ENCODE measurements at regions not wholly inside any gene's neighbourhood (a gene's known extent, or its start where the extent isn't known, plus 50 kb on each side); places are given as distances from the start of the nearest gene placed in this dataset.

GRCh38 chr4:79673898-79674297, 265.9 kb upstream of the GK2 start:
- ATAC-seq (ENCODE audit: low FRiP score in 2 of 2) (no peak), DNase-seq (no peak)
- Histone ChIP-seq H3K27me3 (no peaks in the 10 kb centered on the region), H3K9me3 (peaks cover 0 to 2% (median 0%) of the 10 kb centered on the region in 4 donors), H3K4me1 (no peaks in the 10 kb centered on the region), H3K27ac (no peak overlapping the region), H3K36me3 (no peaks in the 10 kb centered on the region), H3K4me3 (no peak overlapping the region)
- WGBS, 2 donors = 61 to 68% methylated on average over 3 of the region's 3 CpGs
- TF ChIP-seq POLR2AphosphoS5 (IDR thresholded peaks at IDR 0.05) = no peak
- no peak for TF ChIP-seq POLR2A (IDR thresholded peaks at IDR 0.05)
- TF ChIP-seq, protein P1, sequence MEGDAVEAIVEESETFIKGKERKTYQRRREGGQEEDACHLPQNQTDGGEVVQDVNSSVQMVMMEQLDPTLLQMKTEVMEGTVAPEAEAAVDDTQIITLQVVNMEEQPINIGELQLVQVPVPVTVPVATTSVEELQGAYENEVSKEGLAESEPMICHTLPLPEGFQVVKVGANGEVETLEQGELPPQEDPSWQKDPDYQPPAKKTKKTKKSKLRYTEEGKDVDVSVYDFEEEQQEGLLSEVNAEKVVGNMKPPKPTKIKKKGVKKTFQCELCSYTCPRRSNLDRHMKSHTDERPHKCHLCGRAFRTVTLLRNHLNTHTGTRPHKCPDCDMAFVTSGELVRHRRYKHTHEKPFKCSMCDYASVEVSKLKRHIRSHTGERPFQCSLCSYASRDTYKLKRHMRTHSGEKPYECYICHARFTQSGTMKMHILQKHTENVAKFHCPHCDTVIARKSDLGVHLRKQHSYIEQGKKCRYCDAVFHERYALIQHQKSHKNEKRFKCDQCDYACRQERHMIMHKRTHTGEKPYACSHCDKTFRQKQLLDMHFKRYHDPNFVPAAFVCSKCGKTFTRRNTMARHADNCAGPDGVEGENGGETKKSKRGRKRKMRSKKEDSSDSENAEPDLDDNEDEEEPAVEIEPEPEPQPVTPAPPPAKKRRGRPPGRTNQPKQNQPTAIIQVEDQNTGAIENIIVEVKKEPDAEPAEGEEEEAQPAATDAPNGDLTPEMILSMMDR (IDR thresholded peaks at IDR 0.05) = no peak
- TF ChIP-seq EP300 (IDR thresholded peaks at IDR 0.05) = no peak

GRCh38 chr4:79673377-79673776, 265.3 kb upstream of the GK2 start:
- Histone ChIP-seq H3K27ac (no peak overlapping the region), H3K27me3 (no peaks in the 10 kb centered on the region), H3K9me3 (peaks cover 0 to 5% (median 0%) of the 10 kb centered on the region in 4 donors), H3K36me3 (no peaks in the 10 kb centered on the region), H3K4me1 (no peaks in the 10 kb centered on the region), H3K4me3 (no peak overlapping the region)
- ATAC-seq (ENCODE audit: low FRiP score in 2 of 2) (no peak), DNase-seq (no peak)
- WGBS, 2 donors = 67 to 74% methylated on average over 7 of the region's 7 CpGs
- TF ChIP-seq EP300 (IDR thresholded peaks at IDR 0.05) (no peak), POLR2AphosphoS5 (IDR thresholded peaks at IDR 0.05) (no peak), POLR2A (IDR thresholded peaks at IDR 0.05) (no peak)
- TF ChIP-seq, protein P1 (IDR thresholded peaks at IDR 0.05) = no peak

- Histone ChIP-seq H3K27me3 (no peaks in the 10 kb centered on the region), H3K9me3 (peaks cover 0 to 5% (median 0%) of the 10 kb centered on the region in 4 donors), H3K36me3 (no peaks in the 10 kb centered on the region), H3K4me3 (no peak overlapping the region), H3K27ac (no peak overlapping the region), H3K4me1 (no peaks in the 10 kb centered on the region)
- 88 to 93% methylated on average over 3 of the region's 3 CpGs for WGBS, 2 donors
- DNase-seq (no peak), ATAC-seq (ENCODE audit: low FRiP score in 2 of 2) (no peak)
- no peak for TF ChIP-seq EP300 (IDR thresholded peaks at IDR 0.05)
- TF ChIP-seq POLR2AphosphoS5 (IDR thresholded peaks at IDR 0.05) = no peak
These were observed 258.8 kb upstream of the GK2 start for GRCh38 chr4:79666875-79667274.

DNA sequence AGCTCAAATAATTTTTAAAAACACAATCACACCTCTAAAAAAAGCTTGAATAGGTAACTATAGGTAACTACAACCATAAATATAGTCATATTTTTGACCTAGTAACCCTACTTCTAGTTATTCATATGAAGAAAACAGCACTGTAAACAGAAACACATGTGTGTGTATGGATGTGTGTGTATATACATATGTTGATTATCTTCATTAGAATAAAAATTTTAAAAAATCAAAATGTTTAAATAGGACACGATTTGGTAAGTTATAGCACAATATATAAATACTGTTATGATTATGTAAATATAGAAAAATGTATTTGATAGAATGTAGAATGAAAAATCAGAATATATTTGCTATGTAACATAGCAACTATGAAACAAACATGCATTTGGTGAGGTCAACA, 258.1 kb upstream of the GK2 start:
- 55 to 80% methylated on average over 1 of the region's 1 CpG for WGBS, 2 donors
- ATAC-seq (ENCODE audit: low FRiP score in 2 of 2) (no peak), DNase-seq (no peak)
- Histone ChIP-seq H3K27me3 (no peaks in the 10 kb centered on the region), H3K4me1 (no peaks in the 10 kb centered on the region), H3K4me3 (no peak overlapping the region), H3K36me3 (no peaks in the 10 kb centered on the region), H3K9me3 (peaks cover 0 to 5% (median 0%) of the 10 kb centered on the region in 4 donors), H3K27ac (no peak overlapping the region)
- TF ChIP-seq, protein P1 (IDR thresholded peaks at IDR 0.05) = no peak
- TF ChIP-seq EP300 (IDR thresholded peaks at IDR 0.05) (no peak), POLR2AphosphoS5 (IDR thresholded peaks at IDR 0.05) (no peak), POLR2A (IDR thresholded peaks at IDR 0.05) (no peak)

GRCh38 chr4:79663865-79664264, 255.8 kb upstream of the GK2 start:
- Histone ChIP-seq H3K27me3 (no peaks in the 10 kb centered on the region), H3K9me3 (peaks cover 0 to 2% (median 0%) of the 10 kb centered on the region in 4 donors), H3K36me3 (no peaks in the 10 kb centered on the region), H3K4me1 (no peaks in the 10 kb centered on the region), H3K4me3 (no peak overlapping the region), H3K27ac (no peak overlapping the region)
- DNase-seq = no peak
- WGBS, 2 donors = 85 to 97% methylated on average over 4 of the region's 4 CpGs
- TF ChIP-seq POLR2A (IDR thresholded peaks at IDR 0.05) (no peak), POLR2AphosphoS5 (IDR thresholded peaks at IDR 0.05) (no peak), EP300 (IDR thresholded peaks at IDR 0.05) (no peak)
- TF ChIP-seq, protein P1 (IDR thresholded peaks at IDR 0.05) = no peak
- no peak for ATAC-seq (ENCODE audit: low FRiP score in 2 of 2)

Data from upper lobe of left lung (tissue), 6 donors.